HepG2 (cell line): ENCODE measurements at regions not wholly inside any gene's neighbourhood (a gene's known extent, or its start where the extent isn't known, plus 50 kb on each side); places are given as distances from the start of the nearest gene placed in this dataset.

Experiments
- ATAC-seq: fragments of 200-7000 bp; cut with Tn5 transposase; 3 replicates; pipeline ENCODE4 v1.9.1; 2020; ENCODE audit warnings: mild to moderate bottlenecking, moderate library complexity
- BruUV-seq: library from RNA; stranded (reverse); fragments of 400-500 nt; replicated peaks from 2 replicates; lab custom pipeline; 2021; lab: Mats Ljungman, UMichigan
- CTCF ChIA-PET: fragments of 300-600 bp; formaldehyde crosslinking; extraction: SDS; loops from one replicate; lab custom pipeline; 2021; ENCODE audit warnings: low total read pairs, inconsistent platforms, low intra/inter-chr PET ratio; lab: Yijun Ruan, JAX
- POLR2A ChIA-PET: fragments of 350-600 bp; sonication (Branson Sonifier 250); formaldehyde crosslinking; loops from one replicate; lab custom pipeline; 2020; ENCODE audit warnings: antibody characterized with exemption, inconsistent platforms; lab: Yijun Ruan, JAX
- DNase-seq: peaks from one replicate; pipeline ENCODE4 v3.0.0-alpha.2; 2015; ENCODE audit warnings: low spot score
- FAIRE-seq: peaks from 3 replicates; lab custom pipeline; 2011; peaks lifted over from hg19 to GRCh38; lab: Jason Lieb, UNC
- H2AFZ ChIP-seq: one replicate; pipeline ENCODE4 v1.6.1; 2011; ENCODE audit warnings: low read length, inconsistent platforms
- H3K27ac ChIP-seq: fragments of 300-600 bp; 3 replicates; pipeline ENCODE4 v1.8.0; 2011; ENCODE audit warnings: mixed run types, mild to moderate bottlenecking, mixed read lengths, low read length, inconsistent platforms; ENCODE audit not compliant: insufficient read depth; ENCODE audit errors: extremely low read length
- H3K27me3 ChIP-seq, 2 experiments: fragments of 200-600 bp in 1 of 2; 2 replicates in 1 of 2; 3 replicates in 1 of 2; pipeline versions ENCODE4 v1.6.0 to v1.8.0; 2011; ENCODE audit warnings: low read length in 2 of 2, mild to moderate bottlenecking in 2 of 2, moderate library complexity in 2 of 2, inconsistent platforms in 1 of 2; ENCODE audit not compliant: insufficient read depth in 2 of 2, control insufficient read depth in 1 of 2
- H3K36me3 ChIP-seq, 2 experiments: fragments of 200-600 bp in 1 of 2; replicated peaks in 1 of 2; 2 replicates in 1 of 2; 3 replicates in 1 of 2; pipeline versions ENCODE4 v1.5.1 to v1.8.0; 2011; ENCODE audit warnings: low read length in 2 of 2, inconsistent platforms in 1 of 2; ENCODE audit not compliant: insufficient read depth in 2 of 2, control insufficient read depth in 1 of 2
- H3K4me1 ChIP-seq: 2 replicates; pipeline ENCODE4 v1.5.1; 2012; ENCODE audit warnings: low read length, inconsistent platforms; ENCODE audit not compliant: insufficient read depth
- H3K4me2 ChIP-seq: 2 replicates; pipeline ENCODE4 v1.6.0; 2011; ENCODE audit warnings: low read depth, low read length, inconsistent platforms
- H3K4me3 ChIP-seq, 3 experiments: fragments of 200-600 bp in 1 of 3; sonication (generic), shearing (Covaris generic) in 1 of 3; replicated peaks in 1 of 3; 2 replicates each; pipeline ENCODE4 v1.5.1; 2011 to 2016; ENCODE audit warnings: low read length in 3 of 3, inconsistent platforms in 2 of 3, low read depth in 2 of 3, mild to moderate bottlenecking in 2 of 3, control low read depth in 1 of 3, mixed read lengths in 1 of 3; ENCODE audit not compliant: insufficient read depth in 1 of 3
- H3K79me2 ChIP-seq: one replicate; pipeline ENCODE4 v1.6.1; 2011; ENCODE audit warnings: low read length, inconsistent platforms; ENCODE audit not compliant: insufficient read depth
- H3K9ac ChIP-seq: 2 replicates; pipeline ENCODE4 v1.6.0; 2011; ENCODE audit warnings: mild to moderate bottlenecking, low read depth, low read length, inconsistent platforms; ENCODE audit not compliant: insufficient read depth
- H3K9me3 ChIP-seq: 2 replicates; pipeline ENCODE4 v1.5.1; 2012; ENCODE audit warnings: mild to moderate bottlenecking, low read length
- H4K20me1 ChIP-seq: 2 replicates; pipeline ENCODE4 v1.6.0; 2011; ENCODE audit warnings: inconsistent platforms, mild to moderate bottlenecking, low read length, moderate library complexity; ENCODE audit not compliant: insufficient read depth
- ARID2 ChIP-seq: sonication (generic); formaldehyde crosslinking; IDR thresholded peaks from 2 replicates; pipeline ENCODE4 v1.8.1; 2022; ENCODE audit warnings: mild to moderate bottlenecking, missing genetic modification reagents, borderline replicate concordance
- CHD4 ChIP-seq: fragments of 200-600 bp; sonication (generic); IDR thresholded peaks from 2 replicates; pipeline ENCODE4 v1.7.0; 2017; ENCODE audit warnings: mild to moderate bottlenecking, low read length, borderline replicate concordance
- HNRNPUL1 ChIP-seq: fragments of 200-400 bp; formaldehyde crosslinking; IDR thresholded peaks from 2 replicates; pipeline ENCODE4 v1.6.1; 2017; ENCODE audit warnings: low read depth, mild to moderate bottlenecking, low read length, moderate library complexity
- MAFK ChIP-seq, 2 experiments: IDR thresholded peaks in 1 of 2; conservative IDR thresholded peaks in 1 of 2; 2 replicates each; pipeline ENCODE4 v1.6.1; 2011; ENCODE audit warnings: improper control_type of control experiment in 2 of 2, low read length in 2 of 2
- NFRKB ChIP-seq: fragments of 450-650 bp; IDR thresholded peaks from 2 replicates; pipeline ENCODE4 v1.6.1; 2017
- NR2F2 ChIP-seq: IDR thresholded peaks from 2 replicates; pipeline ENCODE4 v1.6.1; 2012; ENCODE audit warnings: low read depth, inconsistent platforms, borderline replicate concordance
- PATZ1 ChIP-seq: sonication (generic); formaldehyde crosslinking; IDR thresholded peaks from 2 replicates; pipeline ENCODE4 v1.4.0; 2020; ENCODE audit warnings: missing genetic modification reagents
- POLR2AphosphoS5 ChIP-seq: IDR thresholded peaks from 2 replicates; pipeline ENCODE4 v1.6.1; 2012; ENCODE audit warnings: low read depth, low read length
- SRSF9 ChIP-seq: fragments of 200-400 bp; formaldehyde crosslinking; IDR thresholded peaks from 2 replicates; pipeline ENCODE4 v1.6.1; 2018; ENCODE audit warnings: borderline replicate concordance, mild to moderate bottlenecking, low read depth, low read length; ENCODE audit not compliant: insufficient read depth, poor library complexity, severe bottlenecking
- ZFYVE20 ChIP-seq: sonication (generic); formaldehyde crosslinking; IDR thresholded peaks from 2 replicates; pipeline ENCODE4 v1.8.0; 2023; ENCODE audit warnings: low read depth, mild to moderate bottlenecking, moderate library complexity, missing genetic modification reagents, borderline replicate concordance
- ZNF761 ChIP-seq: sonication (generic); formaldehyde crosslinking; conservative IDR thresholded peaks from 2 replicates; pipeline ENCODE4 v1.4.0; 2020; ENCODE audit warnings: mild to moderate bottlenecking, missing genetic modification reagents
- ZSCAN9 ChIP-seq: IDR thresholded peaks from 2 replicates; pipeline ENCODE4 v1.6.1; 2016; ENCODE audit warnings: borderline replicate concordance
- WGBS: methylation state at CpG from one replicate; pipeline ENCODE4 v1.1.6; 2017; ENCODE audit warnings: low lambda C conversion rate; 5-methylcytosine and 5-hydroxymethylcytosine counted together
- in situ Hi-C: cut with HindIII; loops from 2 replicates; pipeline ENCODE4 v1.10.0; 2017; ENCODE audit warnings: low pct_unique_long_range_greater_than_20kb; ENCODE audit not compliant: extremely low pct_ligation_motif_present
- intact Hi-C: fragments of 100-400 bp; cut with micrococcal nuclease; formaldehyde crosslinking; loops from one replicate; pipeline ENCODE4 v1.10.0; 2022; ENCODE audit not compliant: unreplicated experiment

- TF ChIP-seq NR2F2 (no peak), ZSCAN9 (CRISPR knock-in tag) (no peak), ARID2 (no peak), ZNF761 (CRISPR knock-in tag) (no peak), CHD4 (no peak), SRSF9 (no peak), ZFYVE20 (CRISPR knock-in tag) (no peak), MAFK (conservative IDR thresholded peaks at IDR 0.05 in 1 of 2, IDR thresholded peaks at IDR 0.05 in 1 of 2; ENCODE audit: low read length in 2 of 2) (no peak), HNRNPUL1 (no peak), POLR2AphosphoS5 (no peak), PATZ1 (CRISPR knock-in tag) (no peak), NFRKB (no peak)
- ChIA-PET POLR2A (no interaction called here), CTCF (no interaction called here)
- H2AFZ ChIP-seq: no peak overlapping the region
- BruUV-seq: no TSS peak
- H3K4me1 ChIP-seq: peaks cover 6% of the 10 kb centered on the region
- no peaks in the 10 kb centered on the region for H3K36me3 ChIP-seq
- no peak overlapping the region for H3K4me2 ChIP-seq
- H3K27ac ChIP-seq: no peak overlapping the region
- no peaks in the 10 kb centered on the region for H4K20me1 ChIP-seq
- no peak overlapping the region for H3K9ac ChIP-seq
- no peak for DNase-seq
- in situ Hi-C loops (loop anchor here (25.0 kb wide), 1 partner anchor 500 kb away; no protein-coding TSS in a partner anchor), intact Hi-C loops (no loop called here)
- no peaks in the 10 kb centered on the region for H3K79me2 ChIP-seq
- H3K9me3 ChIP-seq: no peaks in the 10 kb centered on the region
- H3K4me3 ChIP-seq: no peak overlapping the region
- WGBS: 44% methylated on average over 7 of the region's 7 CpGs
- peaks cover 0 to 10% of the 10 kb centered on the region in 2 experiments; a peak in 1 of 5 replicates for H3K27me3 ChIP-seq
- FAIRE-seq: no peak
- no peak for ATAC-seq
Observed at GRCh38 chr12:65612440-65612839, 211.8 kb upstream of the HMGA2 start.
